ELF-1 (cell line): ENCODE measurements at regions not wholly inside any gene's neighbourhood (a gene's known extent, or its start where the extent isn't known, plus 50 kb on each side); places are given as distances from the start of the nearest gene placed in this dataset.

Experiments used
- DNase-seq: peaks from one replicate; pipeline ENCODE4 v3.0.0-alpha.2; 2016; ENCODE audit warnings: low read depth, low spot score

- DNase-seq = no peak
These were observed 303.6 kb upstream of the PROK2 start for GRCh38 chr3:72088486-72089025.

GRCh38 chr3:72087420-72087819 is 302.5 kb upstream of the PROK2 start:
- no peak for DNase-seq

- DNase-seq = no peak
These were observed 301.8 kb upstream of the PROK2 start for GRCh38 chr3:72086743-72087087.

GRCh38 chr3:72086042-72086742 is 301.2 kb upstream of the PROK2 start:
- no peak for DNase-seq

- no peak for DNase-seq
These were observed 300.1 kb upstream of the PROK2 start for GRCh38 chr3:72085036-72085435.

- DNase-seq = no peak
These were observed 298.0 kb upstream of the PROK2 start for GRCh38 chr3:72082776-72083462.

- DNase-seq = peak; percentile 59
These were observed 297.3 kb upstream of the PROK2 start for GRCh38 chr3:72082186-72082715.

- DNase-seq = no peak
These were observed 296.7 kb upstream of the PROK2 start for GRCh38 chr3:72081471-72082185.

GRCh38 chr3:72080800-72081199 is 295.9 kb upstream of the PROK2 start:
- DNase-seq = no peak

- no peak for DNase-seq
These were observed 295.1 kb upstream of the PROK2 start for GRCh38 chr3:72080095-72080494.

- DNase-seq = no peak
These were observed 294.5 kb upstream of the PROK2 start for GRCh38 chr3:72079369-72079872.

- no peak for DNase-seq
These were observed 293.9 kb upstream of the PROK2 start for GRCh38 chr3:72078676-72079368.

- DNase-seq = no peak
These were observed 292.7 kb upstream of the PROK2 start for GRCh38 chr3:72077473-72078259.

- DNase-seq = peak; percentile 52
These were observed 290.9 kb upstream of the PROK2 start for GRCh38 chr3:72075848-72076247.

GRCh38 chr3:72071624-72072023 is 286.7 kb upstream of the PROK2 start:
- no peak for DNase-seq

- DNase-seq = no peak
These were observed 285.1 kb upstream of the PROK2 start for GRCh38 chr3:72070005-72070404.

- no peak for DNase-seq
These were observed 284.6 kb upstream of the PROK2 start for GRCh38 chr3:72069543-72069942.

- no peak for DNase-seq
These were observed 283.7 kb upstream of the PROK2 start for GRCh38 chr3:72068621-72069020.

GRCh38 chr3:72067721-72068120 is 282.8 kb upstream of the PROK2 start:
- DNase-seq = no peak

GRCh38 chr3:72065872-72066641 is 281.1 kb upstream of the PROK2 start:
- DNase-seq = no peak
